MM.1S (cell line): ENCODE measurements at regions not wholly inside any gene's neighbourhood (a gene's known extent, or its start where the extent isn't known, plus 50 kb on each side); places are given as distances from the start of the nearest gene placed in this dataset.

Experiments used
- CTCF ChIP-seq: fragments of 300-600 bp; sonication (generic); IDR thresholded peaks from 2 replicates; pipeline ENCODE4 v1.5.1; 2016; ENCODE audit warnings: antibody characterized with exemption, low read length, mixed read lengths
- EZH2 ChIP-seq: fragments of 300-600 bp; sonication (generic); optimal IDR thresholded peaks from 2 replicates; pipeline ENCODE3; 2017; ENCODE audit warnings: low read depth, mild to moderate bottlenecking, antibody characterized with exemption, low read length, mixed read lengths
- EZH2phosphoT487 ChIP-seq: fragments of 300-600 bp; sonication (generic); IDR thresholded peaks from 2 replicates; pipeline ENCODE4 v1.6.1; 2018; ENCODE audit warnings: antibody characterized with exemption, low read length

GRCh38 chr2:67895227-67895941 is 167.4 kb downstream of the C1D start:
- TF ChIP-seq CTCF (no peak), EZH2 (no peak), EZH2phosphoT487 (no peak)
